GM12872 (cell line): ENCODE measurements at regions not wholly inside any gene's neighbourhood (a gene's known extent, or its start where the extent isn't known, plus 50 kb on each side); places are given as distances from the start of the nearest gene placed in this dataset.

Experiments used
- CTCF ChIP-seq: IDR thresholded peaks from 3 replicates; pipeline ENCODE4 v1.5.1; 2011; ENCODE audit warnings: low read depth, mild to moderate bottlenecking, low read length, moderate library complexity; ENCODE audit not compliant: insufficient read depth

GRCh38 chr20:24132246-24132645 is 143.7 kb upstream of the GGTLC1 start:
- TF ChIP-seq CTCF, result no peak

- no peak for TF ChIP-seq CTCF
Measured at GRCh38 chr20:24131684-24132083, 143.1 kb upstream of the GGTLC1 start.

GRCh38 chr20:24131281-24131680 is 142.7 kb upstream of the GGTLC1 start:
- TF ChIP-seq CTCF, result no peak

GRCh38 chr20:24129641-24130040 is 141.1 kb upstream of the GGTLC1 start:
- TF ChIP-seq CTCF, result no peak

- no peak for TF ChIP-seq CTCF
Measured at GRCh38 chr20:24124951-24125650, 136.5 kb upstream of the GGTLC1 start.

GRCh38 chr20:24124003-24124402 is 135.4 kb upstream of the GGTLC1 start:
- no peak for TF ChIP-seq CTCF

GRCh38 chr20:24118441-24119175 is 130.0 kb upstream of the GGTLC1 start:
- no peak for TF ChIP-seq CTCF
